HG02759 (cell line): ENCODE measurements at regions not wholly inside any gene's neighbourhood (a gene's known extent, or its start where the extent isn't known, plus 50 kb on each side); places are given as distances from the start of the nearest gene placed in this dataset.

Experiments
- ATAC-seq: cut with Tn5 transposase; IDR thresholded peaks from one replicate; pipeline ENCODE4 v1.9.1; 2021; ENCODE audit warnings: mild to moderate bottlenecking, moderate library complexity; ENCODE audit not compliant: unreplicated experiment

GRCh38 chr14:46306267-46306666 lies 345.3 kb downstream of the RPL10L start:
- ATAC-seq = no peak

GRCh38 chr14:46300765-46301164 lies 350.8 kb downstream of the RPL10L start:
- ATAC-seq = no peak

GRCh38 chr14:46290706-46291105 lies 360.9 kb downstream of the RPL10L start:
- ATAC-seq = no peak

- ATAC-seq = no peak
Measured at GRCh38 chr14:46279776-46280175, 371.8 kb downstream of the RPL10L start.

- ATAC-seq = no peak
Measured at GRCh38 chr14:46279327-46279726, 372.3 kb downstream of the RPL10L start.

GRCh38 chr14:46259536-46259935 lies 392.0 kb downstream of the RPL10L start:
- no peak for ATAC-seq

- no peak for ATAC-seq
Measured at GRCh38 chr14:46256381-46256780, 395.2 kb downstream of the RPL10L start.

GRCh38 chr14:46250113-46250703 lies 401.4 kb downstream of the RPL10L start:
- ATAC-seq = no peak

- no peak for ATAC-seq
Measured at GRCh38 chr14:46248001-46248630, 403.5 kb downstream of the RPL10L start.

- no peak for ATAC-seq
Measured at GRCh38 chr14:46245276-46245675, 406.3 kb downstream of the RPL10L start.

GRCh38 chr14:46233786-46234185 lies 417.8 kb downstream of the RPL10L start:
- ATAC-seq = no peak

GRCh38 chr14:46230540-46230939 lies 421.0 kb downstream of the RPL10L start:
- no peak for ATAC-seq

GRCh38 chr14:46215801-46216200 lies 435.8 kb downstream of the RPL10L start:
- ATAC-seq = no peak

- no peak for ATAC-seq
Measured at GRCh38 chr14:46198676-46199075, 452.9 kb downstream of the RPL10L start.

GRCh38 chr14:46197856-46198255 lies 453.7 kb downstream of the RPL10L start:
- ATAC-seq = no peak
